ENCODE measurements at regions not wholly inside any gene's neighbourhood (a gene's known extent, or its start where the extent isn't known, plus 50 kb on each side); places are given as distances from the start of the nearest gene placed in this dataset.
"Not testable (repeated sequence)": the region's sequence is repeated elsewhere in the genome, so short reads cannot be mapped to it uniquely, and the experiment has no call there.

- DNase-seq; H3K9me3 ChIP-seq; H3K36me3 ChIP-seq (ENCODE audit: low read depth, missing control alignments); intact Hi-C loops (cut with DNase I; ENCODE audit: low total_unique reads); H3K27ac ChIP-seq; H3K4me3 ChIP-seq; H3K4me1 ChIP-seq; H3K27me3 ChIP-seq: not testable (repeated sequence)
- WGBS, 2 donors, result 92% methylated on average over 3 of the region's 3 CpGs
These were observed 109.4 kb upstream of the SGIP1 start for GRCh38 chr1:66424530-66424929.

- H3K27me3 ChIP-seq, result no peaks in the 10 kb centered on the region
- 63 to 73% methylated on average over 4 of the region's 4 CpGs for WGBS, 2 donors
- intact Hi-C loops (cut with DNase I; ENCODE audit: low total_unique reads), result no loop called here
- TF ChIP-seq CTCF (IDR thresholded peaks at IDR 0.05), result no peak
- no peak for TF ChIP-seq POLR2A (IDR thresholded peaks at IDR 0.05)
- H3K27ac ChIP-seq, result no peak overlapping the region
- H3K9me3 ChIP-seq, result no peaks in the 10 kb centered on the region
- H3K36me3 ChIP-seq (ENCODE audit: low read depth, missing control alignments), result no peaks in the 10 kb centered on the region
- DNase-seq, result no peak
- H3K4me3 ChIP-seq, result no peak overlapping the region
- H3K4me1 ChIP-seq, result no peaks in the 10 kb centered on the region
These were observed 107.6 kb upstream of the SGIP1 start for GRCh38 chr1:66426239-66426853.

GRCh38 chr1:66430815-66431214 is 103.1 kb upstream of the SGIP1 start:
- H3K27ac ChIP-seq; intact Hi-C loops (cut with DNase I; ENCODE audit: low total_unique reads); H3K36me3 ChIP-seq (ENCODE audit: low read depth, missing control alignments); H3K4me3 ChIP-seq; H3K9me3 ChIP-seq; H3K27me3 ChIP-seq; H3K4me1 ChIP-seq; DNase-seq: not testable (repeated sequence)

- no peaks in the 10 kb centered on the region for H3K9me3 ChIP-seq
- no peak overlapping the region for H3K4me3 ChIP-seq
- WGBS, 2 donors, result 85 to 94% methylated on average over 2 of the region's 2 CpGs
- H3K27me3 ChIP-seq, result no peaks in the 10 kb centered on the region
- no peak overlapping the region for H3K27ac ChIP-seq
- no peaks in the 10 kb centered on the region for H3K4me1 ChIP-seq
- intact Hi-C loops (cut with DNase I; ENCODE audit: low total_unique reads), result no loop called here
- no peak for DNase-seq
- TF ChIP-seq CTCF (IDR thresholded peaks at IDR 0.05) (no peak), POLR2A (IDR thresholded peaks at IDR 0.05) (no peak)
- H3K36me3 ChIP-seq (ENCODE audit: low read depth, missing control alignments), result no peaks in the 10 kb centered on the region
These were observed 102.0 kb upstream of the SGIP1 start for GRCh38 chr1:66431999-66432398.

GRCh38 chr1:66433611-66434010 is 100.3 kb upstream of the SGIP1 start:
- TF ChIP-seq CTCF (IDR thresholded peaks at IDR 0.05) (no peak), POLR2A (IDR thresholded peaks at IDR 0.05) (no peak)
- intact Hi-C loops (cut with DNase I; ENCODE audit: low total_unique reads), result no loop called here
- Histone ChIP-seq H3K9me3 (no peaks in the 10 kb centered on the region), H3K4me3 (no peak overlapping the region), H3K4me1 (no peaks in the 10 kb centered on the region), H3K27ac (no peak overlapping the region), H3K36me3 (ENCODE audit: low read depth, missing control alignments) (no peaks in the 10 kb centered on the region), H3K27me3 (no peaks in the 10 kb centered on the region)
- DNase-seq, result no peak

GRCh38 chr1:66434096-66434495 is 99.9 kb upstream of the SGIP1 start:
- Histone ChIP-seq H3K27me3 (no peaks in the 10 kb centered on the region), H3K9me3 (no peaks in the 10 kb centered on the region), H3K4me3 (no peak overlapping the region), H3K4me1 (no peaks in the 10 kb centered on the region), H3K36me3 (ENCODE audit: low read depth, missing control alignments) (no peaks in the 10 kb centered on the region), H3K27ac (no peak overlapping the region)
- intact Hi-C loops (cut with DNase I; ENCODE audit: low total_unique reads), result no loop called here
- 55 to 67% methylated on average over 1 to 2 of the region's 2 CpGs for WGBS, 2 donors
- TF ChIP-seq CTCF (IDR thresholded peaks at IDR 0.05), result no peak
- TF ChIP-seq POLR2A (IDR thresholded peaks at IDR 0.05), result no peak
- no peak for DNase-seq
